Activated naive CD8-positive, alpha-beta T cell treated with anti-CD3 and anti-CD28 coated beads, Interleukin-2, amount 50 U/mL, for 24 hours (primary cell): ENCODE measurements at regions not wholly inside any gene's neighbourhood (a gene's known extent, or its start where the extent isn't known, plus 50 kb on each side); places are given as distances from the start of the nearest gene placed in this dataset.

Experiments used
- ATAC-seq: fragments of 150-1000 bp; cut with Tn5 transposase; one replicate; pipeline ENCODE4 v1.10.0; 2021
- DNase-seq: peaks from one replicate; pipeline ENCODE4 v3.0.0; 2021
- H3K27ac Mint-ChIP-seq: one replicate; pipeline ENCODE4 v1.8.0; 2021; ENCODE audit warnings: mild to moderate bottlenecking, mixed read lengths
- H3K27me3 Mint-ChIP-seq: one replicate; pipeline ENCODE4 v1.8.0; 2021; ENCODE audit warnings: mixed read lengths
- H3K36me3 Mint-ChIP-seq: one replicate; pipeline ENCODE4 v1.8.0; 2021; ENCODE audit warnings: low read depth, mixed read lengths
- H3K4me1 Mint-ChIP-seq: one replicate; pipeline ENCODE4 v1.8.0; 2021; ENCODE audit warnings: mixed read lengths
- H3K4me3 Mint-ChIP-seq: one replicate; pipeline ENCODE4 v1.8.0; 2021; ENCODE audit warnings: mild to moderate bottlenecking, moderate library complexity, mixed read lengths
- H3K9me3 Mint-ChIP-seq: one replicate; pipeline ENCODE4 v1.8.0; 2021; ENCODE audit warnings: mixed read lengths

- Mint-ChIP-seq H3K4me1 (peaks cover 7% of the 10 kb centered on the region), H3K4me3 (no peak overlapping the region), H3K27me3 (peaks cover 3% of the 10 kb centered on the region), H3K9me3 (no peaks in the 10 kb centered on the region), H3K36me3 (peaks cover 2% of the 10 kb centered on the region), H3K27ac (no peak overlapping the region)
- ATAC-seq = no peak
- no peak for DNase-seq
Measured at GRCh38 chr7:45975367-45975766, 54.3 kb upstream of the IGFBP3 start.

DNA sequence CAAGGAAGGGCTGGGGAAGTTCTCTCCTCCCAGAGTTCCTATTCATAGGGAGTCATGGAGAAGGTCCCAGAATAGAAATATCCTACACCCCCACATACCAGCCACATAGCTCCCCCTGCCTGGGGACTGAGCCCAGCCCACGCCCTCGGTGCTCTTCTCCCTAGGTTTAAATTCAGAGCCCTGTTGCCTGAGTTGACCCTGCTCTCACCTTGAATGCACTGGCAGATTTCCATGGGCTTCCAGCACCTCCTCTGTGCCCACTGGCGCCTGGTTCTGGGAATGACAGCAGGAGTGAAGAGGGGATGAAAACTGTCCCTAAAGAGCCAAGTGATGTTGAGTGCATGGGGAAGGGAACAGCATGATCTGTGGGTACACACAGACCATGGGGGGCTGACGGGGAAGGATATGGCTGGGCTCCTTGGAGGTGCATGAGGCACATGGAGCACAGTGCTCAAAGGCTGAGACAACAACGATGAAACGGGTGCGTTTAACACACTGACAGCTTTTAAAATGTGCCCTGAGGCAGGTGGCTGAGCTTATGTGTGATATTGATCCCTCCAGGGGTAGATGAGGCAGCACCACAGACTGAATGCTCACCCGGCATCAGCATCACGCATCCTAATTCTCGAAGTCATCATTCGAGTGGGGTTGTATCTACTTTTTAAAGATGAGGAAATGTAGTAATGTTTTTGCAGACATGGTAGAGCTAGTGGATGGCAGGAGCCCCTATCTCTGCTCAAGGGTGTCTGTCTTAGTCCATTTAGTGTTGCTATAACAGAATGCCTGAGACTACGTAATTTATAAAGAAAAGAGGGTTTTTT lies 53.7 kb upstream of the IGFBP3 start:
- no peak overlapping the region for H3K4me3 Mint-ChIP-seq
- H3K27me3 Mint-ChIP-seq = peaks cover 3% of the 10 kb centered on the region
- ATAC-seq = no peak
- no peaks in the 10 kb centered on the region for H3K9me3 Mint-ChIP-seq
- no peak overlapping the region for H3K27ac Mint-ChIP-seq
- H3K36me3 Mint-ChIP-seq = peaks cover 2% of the 10 kb centered on the region
- no peak for DNase-seq
- peaks cover 7% of the 10 kb centered on the region for H3K4me1 Mint-ChIP-seq

DNA sequence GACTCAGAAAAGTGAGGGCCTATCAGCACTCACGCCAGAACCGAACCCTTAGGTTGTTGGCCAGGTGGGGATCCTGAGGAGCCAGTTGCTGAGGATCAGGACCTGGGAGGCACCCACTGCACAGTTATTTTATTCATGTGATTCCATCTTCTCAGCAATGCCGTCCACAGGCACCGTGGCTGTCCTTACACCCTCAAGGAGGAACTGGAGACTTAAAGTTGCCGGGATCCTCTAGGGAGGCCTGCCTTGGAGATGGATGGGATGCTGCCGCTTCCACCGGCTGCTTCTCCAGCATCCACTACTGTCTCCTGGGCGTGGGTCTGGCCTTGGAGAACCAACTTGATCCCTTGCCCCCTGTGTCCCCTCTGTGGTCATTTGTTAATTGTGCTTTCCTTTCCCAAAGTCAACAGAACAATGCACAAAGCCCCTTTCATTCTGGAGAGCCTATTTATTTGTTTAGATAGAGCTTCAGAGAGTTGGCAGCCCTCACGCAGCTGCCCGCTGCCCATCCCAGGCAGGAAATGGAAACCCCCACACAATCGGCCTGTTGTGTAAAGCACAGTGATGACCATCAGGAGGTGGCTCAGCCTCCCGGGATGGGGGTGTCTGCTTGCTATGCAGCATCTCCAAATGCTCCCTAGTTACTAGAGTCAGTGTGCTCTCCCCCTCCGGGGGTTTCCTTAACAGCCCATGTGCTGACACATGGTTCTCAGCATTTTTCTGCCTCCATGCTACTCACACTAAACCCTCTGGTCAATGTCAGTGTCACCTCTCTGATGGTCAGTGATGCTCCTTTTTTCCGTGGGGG lies 52.9 kb upstream of the IGFBP3 start:
- Mint-ChIP-seq H3K9me3 (no peaks in the 10 kb centered on the region), H3K4me1 (peaks cover 7% of the 10 kb centered on the region), H3K4me3 (no peak overlapping the region), H3K36me3 (peaks cover under 1% of the 10 kb centered on the region), H3K27me3 (peaks cover 3% of the 10 kb centered on the region), H3K27ac (no peak overlapping the region)
- DNase-seq (no peak), ATAC-seq (no peak)

GRCh38 chr7:45972629-45973312 lies 51.7 kb upstream of the IGFBP3 start:
- Mint-ChIP-seq H3K4me1 (no peaks in the 10 kb centered on the region), H3K9me3 (no peaks in the 10 kb centered on the region), H3K4me3 (no peak overlapping the region), H3K36me3 (no peaks in the 10 kb centered on the region), H3K27me3 (peaks cover 3% of the 10 kb centered on the region), H3K27ac (no peak overlapping the region)
- DNase-seq (no peak), ATAC-seq (no peak)

DNA sequence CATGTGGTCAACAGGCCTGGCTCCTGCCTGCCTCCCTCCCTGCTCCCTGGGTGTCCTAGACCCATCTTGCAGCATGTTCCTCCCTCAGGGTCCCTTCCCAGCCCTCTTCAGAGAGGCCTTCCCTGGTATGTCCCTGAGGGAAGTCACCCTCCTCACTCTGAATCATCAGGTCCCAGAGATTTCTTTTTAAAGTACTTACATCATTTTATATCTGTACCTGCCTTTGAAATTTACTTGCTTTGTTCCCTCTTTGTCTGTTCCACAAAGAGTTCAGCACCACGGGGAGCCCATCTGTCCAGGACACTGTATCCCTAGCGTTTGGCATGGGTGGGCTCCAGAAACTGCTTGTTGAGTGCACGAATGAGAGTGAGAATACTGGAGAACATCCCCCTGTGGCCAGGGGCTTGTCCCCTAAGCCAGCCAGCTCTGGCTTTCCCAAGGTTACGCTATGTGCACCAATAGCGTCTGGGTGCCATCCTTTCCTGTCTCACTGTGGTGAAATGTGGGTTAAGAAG lies 50.6 kb upstream of the IGFBP3 start:
- H3K9me3 Mint-ChIP-seq = no peaks in the 10 kb centered on the region
- peaks cover 3% of the 10 kb centered on the region for H3K27me3 Mint-ChIP-seq
- H3K4me1 Mint-ChIP-seq = no peaks in the 10 kb centered on the region
- no peak overlapping the region for H3K4me3 Mint-ChIP-seq
- no peaks in the 10 kb centered on the region for H3K36me3 Mint-ChIP-seq
- no peak overlapping the region for H3K27ac Mint-ChIP-seq
- ATAC-seq = no peak
- DNase-seq = no peak

GRCh38 chr7:45971171-45971570 lies 50.1 kb upstream of the IGFBP3 start:
- DNase-seq = no peak

More at GRCh38 chr7:45971171-45971570, 50.1 kb upstream of the IGFBP3 start:
- H3K4me1 Mint-ChIP-seq = no peaks in the 10 kb centered on the region
- H3K27ac Mint-ChIP-seq = no peak overlapping the region
- H3K4me3 Mint-ChIP-seq = no peak overlapping the region
- no peaks in the 10 kb centered on the region for H3K9me3 Mint-ChIP-seq
- H3K36me3 Mint-ChIP-seq = no peaks in the 10 kb centered on the region
- H3K27me3 Mint-ChIP-seq = peaks cover 3% of the 10 kb centered on the region
- ATAC-seq = no peak
